Aorta (tissue), 5 donors: ENCODE measurements at regions not wholly inside any gene's neighbourhood (a gene's known extent, or its start where the extent isn't known, plus 50 kb on each side); places are given as distances from the start of the nearest gene placed in this dataset.

Source experiments
- ATAC-seq: fragments of 200-7000 bp; cut with Tn5 transposase; one replicate; pipeline ENCODE4 v1.9.1; 2022; ENCODE audit warnings: moderate library complexity; ENCODE audit not compliant: low FRiP score
- DNase-seq, 2 donors: peaks; one replicate each; pipeline ENCODE4 v3.0.0-alpha.2; 2020
- H3K27ac ChIP-seq, 2 donors: one replicate each; pipeline ENCODE4 v1.5.1; 2013; ENCODE audit warnings: low read length in 2 of 2, mild to moderate bottlenecking in 2 of 2, moderate library complexity in 2 of 2, control low read depth in 1 of 2, inconsistent platforms in 1 of 2, low read depth in 1 of 2
- H3K27me3 ChIP-seq, 2 donors: one replicate each; pipeline ENCODE4 v1.6.1; 2013; ENCODE audit warnings: control low read depth in 1 of 2, low read length in 1 of 2, mild to moderate bottlenecking in 1 of 2, moderate library complexity in 1 of 2; ENCODE audit not compliant: insufficient read depth in 2 of 2, control insufficient read depth in 1 of 2
- H3K36me3 ChIP-seq, 2 donors: one replicate each; pipeline ENCODE4 v1.6.1; 2013; ENCODE audit warnings: control low read depth in 1 of 2, low read length in 1 of 2, mild to moderate bottlenecking in 1 of 2; ENCODE audit not compliant: insufficient read depth in 2 of 2, control insufficient read depth in 1 of 2
- H3K4me1 ChIP-seq, 2 donors: one replicate each; pipeline ENCODE4 v1.6.1; 2013; ENCODE audit warnings: low read length in 2 of 2, control low read depth in 1 of 2, mild to moderate bottlenecking in 1 of 2, moderate library complexity in 1 of 2; ENCODE audit not compliant: insufficient read depth in 2 of 2, control insufficient read depth in 1 of 2
- H3K4me3 ChIP-seq, 2 donors: one replicate each; pipeline ENCODE4 v1.5.1; 2013; ENCODE audit warnings: low read length in 2 of 2, control low read depth in 1 of 2, mild to moderate bottlenecking in 1 of 2
- H3K9me3 ChIP-seq: one replicate; pipeline ENCODE4 v1.6.1; 2013; ENCODE audit warnings: mild to moderate bottlenecking, low read length; ENCODE audit not compliant: control insufficient read depth
- WGBS, 2 donors: extraction: QIAGEN DNeasy Blood & Tissue Kit; methylation state at CpG; one replicate each; pipeline ENCODE4 v1.1.7; 2013; 5-methylcytosine and 5-hydroxymethylcytosine counted together
- intact Hi-C, 2 donors: fragments of 100-400 bp; cut with DNase I; formaldehyde crosslinking; loops; one replicate each; pipeline versions ENCODE4 v1.14.2 to v1.15.0; 2022
- donor health status: healthy with polysubstance abuse.
- donor health status: Bipolar disorder and iron deficiency.
- donor health status: DM: no; HTN: no; CAD: no.
- donor health status: DM: no; HTN: no; CAD: no.
- donor health status: DM: yes; HTN: yes; CAD: no.

- intact Hi-C loops: loop anchor here (2.0 to 5.0 kb wide), 3 partner anchors 457 to 612 kb away; no protein-coding TSS in a partner anchor
Observed at GRCh38 chr2:235135195-235135965, 183.6 kb downstream of the SH3BP4 start.

GRCh38 chr2:235135990-235136561 lies 184.3 kb downstream of the SH3BP4 start:
- H3K4me3 ChIP-seq: no peak overlapping the region
- ATAC-seq: no peak
- WGBS, 2 donors: 40 to 41% methylated on average over 19 of the region's 19 CpGs
- no peaks in the 10 kb centered on the region for H3K27me3 ChIP-seq
- H3K36me3 ChIP-seq: no peaks in the 10 kb centered on the region
- H3K9me3 ChIP-seq: no peaks in the 10 kb centered on the region
- H3K4me1 ChIP-seq: no peaks in the 10 kb centered on the region
- peak; percentile 82 to 89 for DNase-seq
- intact Hi-C loops: loop anchor here (2.0 to 5.0 kb wide), 3 partner anchors 456 to 611 kb away; no protein-coding TSS in a partner anchor
- no peak overlapping the region for H3K27ac ChIP-seq

More at GRCh38 chr2:235135195-235135965, 183.6 kb downstream of the SH3BP4 start:
- Histone ChIP-seq H3K4me1 (no peaks in the 10 kb centered on the region), H3K36me3 (no peaks in the 10 kb centered on the region), H3K9me3 (no peaks in the 10 kb centered on the region), H3K27me3 (no peaks in the 10 kb centered on the region), H3K27ac (no peak overlapping the region), H3K4me3 (no peak overlapping the region)
- 91 to 92% methylated on average over 4 of the region's 4 CpGs for WGBS, 2 donors
- DNase-seq (no peak), ATAC-seq (no peak)

GRCh38 chr2:235138339-235138738 lies 186.5 kb downstream of the SH3BP4 start:
- Histone ChIP-seq H3K4me3 (no peak overlapping the region), H3K36me3 (no peaks in the 10 kb centered on the region), H3K27ac (no peak overlapping the region), H3K27me3 (no peaks in the 10 kb centered on the region), H3K4me1 (no peaks in the 10 kb centered on the region), H3K9me3 (no peaks in the 10 kb centered on the region)
- ATAC-seq: no peak
- 77 to 82% methylated on average over 10 of the region's 10 CpGs for WGBS, 2 donors
- DNase-seq: no peak
- intact Hi-C loops: loop anchor here (5.0 kb wide), 2 partner anchors 454 to 609 kb away; no protein-coding TSS in a partner anchor

- no peaks in the 10 kb centered on the region for H3K27me3 ChIP-seq
- ATAC-seq: no peak
- intact Hi-C loops: loop anchor here (5.0 kb wide), 2 partner anchors 452 to 607 kb away; no protein-coding TSS in a partner anchor
- no peak for DNase-seq
- 88% methylated on average over 18 to 19 of the region's 19 CpGs for WGBS, 2 donors
- H3K27ac ChIP-seq: no peak overlapping the region
- H3K36me3 ChIP-seq: no peaks in the 10 kb centered on the region
- no peak overlapping the region for H3K4me3 ChIP-seq
- no peaks in the 10 kb centered on the region for H3K9me3 ChIP-seq
- no peaks in the 10 kb centered on the region for H3K4me1 ChIP-seq
Observed at GRCh38 chr2:235139956-235140800, 188.4 kb downstream of the SH3BP4 start.

GRCh38 chr2:235140801-235141081 lies 188.9 kb downstream of the SH3BP4 start:
- no peak for DNase-seq
- H3K36me3 ChIP-seq: no peaks in the 10 kb centered on the region
- no peaks in the 10 kb centered on the region for H3K27me3 ChIP-seq
- intact Hi-C loops: no loop called here
- H3K9me3 ChIP-seq: no peaks in the 10 kb centered on the region
- H3K4me1 ChIP-seq: no peaks in the 10 kb centered on the region
- H3K4me3 ChIP-seq: no peak overlapping the region
- ATAC-seq: no peak
- no peak overlapping the region for H3K27ac ChIP-seq
- WGBS, 2 donors: 95 to 97% methylated on average over 5 of the region's 5 CpGs

GRCh38 chr2:235141411-235142128 lies 189.8 kb downstream of the SH3BP4 start:
- Histone ChIP-seq H3K36me3 (no peaks in the 10 kb centered on the region), H3K9me3 (no peaks in the 10 kb centered on the region), H3K4me1 (no peaks in the 10 kb centered on the region), H3K27me3 (no peaks in the 10 kb centered on the region), H3K4me3 (no peak overlapping the region), H3K27ac (no peak overlapping the region)
- DNase-seq (no peak), ATAC-seq (no peak)
- 89 to 92% methylated on average over 12 of the region's 12 CpGs for WGBS, 2 donors
- intact Hi-C loops: no loop called here

- H3K36me3 ChIP-seq: no peaks in the 10 kb centered on the region
- 64 to 67% methylated on average over 4 of the region's 4 CpGs for WGBS, 2 donors
- intact Hi-C loops: no loop called here
- ATAC-seq: no peak
- DNase-seq: no peak
- no peak overlapping the region for H3K4me3 ChIP-seq
- no peak overlapping the region for H3K27ac ChIP-seq
- H3K4me1 ChIP-seq: no peaks in the 10 kb centered on the region
- no peaks in the 10 kb centered on the region for H3K9me3 ChIP-seq
- H3K27me3 ChIP-seq: no peaks in the 10 kb centered on the region
Observed at GRCh38 chr2:235142601-235143000, 190.8 kb downstream of the SH3BP4 start.

- 51 to 62% methylated on average over 2 of the region's 2 CpGs for WGBS, 2 donors
- DNase-seq (no peak), ATAC-seq (no peak)
- Histone ChIP-seq H3K9me3 (no peaks in the 10 kb centered on the region), H3K27ac (no peak overlapping the region), H3K4me3 (no peak overlapping the region), H3K4me1 (no peaks in the 10 kb centered on the region), H3K27me3 (no peaks in the 10 kb centered on the region), H3K36me3 (no peaks in the 10 kb centered on the region)
- intact Hi-C loops: no loop called here
Observed at GRCh38 chr2:235143789-235144188, 192.0 kb downstream of the SH3BP4 start.
